ENCODE measurements at regions not wholly inside any gene's neighbourhood (a gene's known extent, or its start where the extent isn't known, plus 50 kb on each side); places are given as distances from the start of the nearest gene placed in this dataset.
"Not testable (repeated sequence)": the region's sequence is repeated elsewhere in the genome, so short reads cannot be mapped to it uniquely, and the experiment has no call there.

- DNase-seq = no peak
These were observed 505.5 kb downstream of the NPIPA7 start for GRCh38 chr16:16884451-16884850.

GRCh38 chr16:16887193-16887592, 508.3 kb downstream of the NPIPA7 start:
- DNase-seq = no peak

GRCh38 chr16:16890964-16891363, 512.0 kb downstream of the NPIPA7 start:
- DNase-seq = no peak

- DNase-seq = no peak
These were observed 525.7 kb downstream of the NPIPA7 start for GRCh38 chr16:16904601-16905000.

GRCh38 chr16:16905850-16906249, 526.9 kb downstream of the NPIPA7 start:
- no peak for DNase-seq

GRCh38 chr16:16907089-16907488, 528.1 kb downstream of the NPIPA7 start:
- DNase-seq = no peak

- no peak for DNase-seq
These were observed 529.1 kb downstream of the NPIPA7 start for GRCh38 chr16:16908077-16908476.

- no peak for DNase-seq
These were observed 530.2 kb downstream of the NPIPA7 start for GRCh38 chr16:16909126-16909525.

- DNase-seq = no peak
These were observed 531.7 kb downstream of the NPIPA7 start for GRCh38 chr16:16910666-16911065.

GRCh38 chr16:16915771-16916170, 536.8 kb downstream of the NPIPA7 start:
- no peak for DNase-seq

GRCh38 chr16:16917191-16917785, 538.3 kb downstream of the NPIPA7 start:
- no peak for DNase-seq

- DNase-seq = no peak
These were observed 544.5 kb downstream of the NPIPA7 start for GRCh38 chr16:16923479-16923878.

- no peak for DNase-seq
These were observed 545.7 kb downstream of the NPIPA7 start for GRCh38 chr16:16924613-16925012.

- DNase-seq = no peak
These were observed 545.3 kb downstream of the XYLT1 start for GRCh38 chr16:16925432-16925831.

GRCh38 chr16:16928532-16929109, 542.1 kb downstream of the XYLT1 start:
- no peak for DNase-seq

- DNase-seq = no peak
These were observed 540.3 kb downstream of the XYLT1 start for GRCh38 chr16:16930309-16931000.

- DNase-seq = no peak
These were observed 536.9 kb downstream of the XYLT1 start for GRCh38 chr16:16933861-16934260.

GRCh38 chr16:16934660-16935059, 536.1 kb downstream of the XYLT1 start:
- DNase-seq = no peak

GRCh38 chr16:16935909-16936308, 534.9 kb downstream of the XYLT1 start:
- DNase-seq = not testable (repeated sequence)

- DNase-seq = no peak
These were observed 533.2 kb downstream of the XYLT1 start for GRCh38 chr16:16937576-16937975.

GRCh38 chr16:16938009-16938408, 532.8 kb downstream of the XYLT1 start:
- DNase-seq = no peak

GRCh38 chr16:16938980-16939379, 531.8 kb downstream of the XYLT1 start:
- no peak for DNase-seq

- DNase-seq = no peak
These were observed 530.4 kb downstream of the XYLT1 start for GRCh38 chr16:16940351-16940750.

- DNase-seq = not testable (repeated sequence)
These were observed 527.9 kb downstream of the XYLT1 start for GRCh38 chr16:16942849-16943248.

All from central memory CD4-positive, alpha-beta T cell (primary cell).